HepG2 (cell line): ENCODE measurements at regions not wholly inside any gene's neighbourhood (a gene's known extent, or its start where the extent isn't known, plus 50 kb on each side); places are given as distances from the start of the nearest gene placed in this dataset.

ENCODE experiments used
- ATAC-seq: fragments of 200-7000 bp; cut with Tn5 transposase; 3 replicates; pipeline ENCODE4 v1.9.1; 2020; ENCODE audit warnings: mild to moderate bottlenecking, moderate library complexity
- BruUV-seq: library from RNA; stranded (reverse); fragments of 400-500 nt; replicated peaks from 2 replicates; lab custom pipeline; 2021; lab: Mats Ljungman, UMichigan
- CTCF ChIA-PET: fragments of 300-600 bp; formaldehyde crosslinking; extraction: SDS; loops from one replicate; lab custom pipeline; 2021; ENCODE audit warnings: low total read pairs, inconsistent platforms, low intra/inter-chr PET ratio; lab: Yijun Ruan, JAX
- POLR2A ChIA-PET: fragments of 350-600 bp; sonication (Branson Sonifier 250); formaldehyde crosslinking; loops from one replicate; lab custom pipeline; 2020; ENCODE audit warnings: antibody characterized with exemption, inconsistent platforms; lab: Yijun Ruan, JAX
- DNase-seq: peaks from one replicate; pipeline ENCODE4 v3.0.0-alpha.2; 2015; ENCODE audit warnings: low spot score
- FAIRE-seq: peaks from 3 replicates; lab custom pipeline; 2011; peaks lifted over from hg19 to GRCh38; lab: Jason Lieb, UNC
- H2AFZ ChIP-seq: one replicate; pipeline ENCODE4 v1.6.1; 2011; ENCODE audit warnings: low read length, inconsistent platforms
- H3K27ac ChIP-seq: fragments of 300-600 bp; 3 replicates; pipeline ENCODE4 v1.8.0; 2011; ENCODE audit warnings: mixed run types, mild to moderate bottlenecking, mixed read lengths, low read length, inconsistent platforms; ENCODE audit not compliant: insufficient read depth; ENCODE audit errors: extremely low read length
- H3K27me3 ChIP-seq, 2 experiments: fragments of 200-600 bp in 1 of 2; 2 replicates in 1 of 2; 3 replicates in 1 of 2; pipeline versions ENCODE4 v1.6.0 to v1.8.0; 2011; ENCODE audit warnings: low read length in 2 of 2, mild to moderate bottlenecking in 2 of 2, moderate library complexity in 2 of 2, inconsistent platforms in 1 of 2; ENCODE audit not compliant: insufficient read depth in 2 of 2, control insufficient read depth in 1 of 2
- H3K36me3 ChIP-seq, 2 experiments: fragments of 200-600 bp in 1 of 2; replicated peaks in 1 of 2; 2 replicates in 1 of 2; 3 replicates in 1 of 2; pipeline versions ENCODE4 v1.5.1 to v1.8.0; 2011; ENCODE audit warnings: low read length in 2 of 2, inconsistent platforms in 1 of 2; ENCODE audit not compliant: insufficient read depth in 2 of 2, control insufficient read depth in 1 of 2
- H3K4me1 ChIP-seq: 2 replicates; pipeline ENCODE4 v1.5.1; 2012; ENCODE audit warnings: low read length, inconsistent platforms; ENCODE audit not compliant: insufficient read depth
- H3K4me2 ChIP-seq: 2 replicates; pipeline ENCODE4 v1.6.0; 2011; ENCODE audit warnings: low read depth, low read length, inconsistent platforms
- H3K4me3 ChIP-seq, 3 experiments: fragments of 200-600 bp in 1 of 3; sonication (generic), shearing (Covaris generic) in 1 of 3; replicated peaks in 1 of 3; 2 replicates each; pipeline ENCODE4 v1.5.1; 2011 to 2016; ENCODE audit warnings: low read length in 3 of 3, inconsistent platforms in 2 of 3, low read depth in 2 of 3, mild to moderate bottlenecking in 2 of 3, control low read depth in 1 of 3, mixed read lengths in 1 of 3; ENCODE audit not compliant: insufficient read depth in 1 of 3
- H3K79me2 ChIP-seq: one replicate; pipeline ENCODE4 v1.6.1; 2011; ENCODE audit warnings: low read length, inconsistent platforms; ENCODE audit not compliant: insufficient read depth
- H3K9ac ChIP-seq: 2 replicates; pipeline ENCODE4 v1.6.0; 2011; ENCODE audit warnings: mild to moderate bottlenecking, low read depth, low read length, inconsistent platforms; ENCODE audit not compliant: insufficient read depth
- H3K9me3 ChIP-seq: 2 replicates; pipeline ENCODE4 v1.5.1; 2012; ENCODE audit warnings: mild to moderate bottlenecking, low read length
- H4K20me1 ChIP-seq: 2 replicates; pipeline ENCODE4 v1.6.0; 2011; ENCODE audit warnings: inconsistent platforms, mild to moderate bottlenecking, low read length, moderate library complexity; ENCODE audit not compliant: insufficient read depth
- CENPT ChIP-seq: sonication (generic); formaldehyde crosslinking; IDR thresholded peaks from 2 replicates; pipeline ENCODE4 v1.8.0; 2022; ENCODE audit warnings: low read depth, mild to moderate bottlenecking, moderate library complexity, missing genetic modification reagents
- TEAD2 ChIP-seq: sonication (generic); formaldehyde crosslinking; IDR thresholded peaks from 2 replicates; pipeline ENCODE4 v1.9.0; 2021; ENCODE audit warnings: missing genetic modification reagents
- WIZ ChIP-seq: sonication (generic); formaldehyde crosslinking; IDR thresholded peaks from 2 replicates; pipeline ENCODE4 v1.5.1; 2020; ENCODE audit warnings: mild to moderate bottlenecking, missing genetic modification reagents
- ZNF383 ChIP-seq: sonication (generic); formaldehyde crosslinking; IDR thresholded peaks from 2 replicates; pipeline ENCODE4 v1.4.0; 2020; ENCODE audit warnings: missing genetic modification reagents, mild to moderate bottlenecking, borderline replicate concordance
- ZNF652 ChIP-seq: IDR thresholded peaks from 2 replicates; pipeline ENCODE4 v1.6.1; 2016; ENCODE audit warnings: low read depth, borderline replicate concordance
- WGBS: methylation state at CpG from one replicate; pipeline ENCODE4 v1.1.6; 2017; ENCODE audit warnings: low lambda C conversion rate; 5-methylcytosine and 5-hydroxymethylcytosine counted together
- in situ Hi-C: cut with HindIII; loops from 2 replicates; pipeline ENCODE4 v1.10.0; 2017; ENCODE audit warnings: low pct_unique_long_range_greater_than_20kb; ENCODE audit not compliant: extremely low pct_ligation_motif_present
- intact Hi-C: fragments of 100-400 bp; cut with micrococcal nuclease; formaldehyde crosslinking; loops from one replicate; pipeline ENCODE4 v1.10.0; 2022; ENCODE audit not compliant: unreplicated experiment
- TF ChIP-seq, protein P1 (sequence below), 2 experiments: fragments of 450-650 bp in 1 of 2; sonication (generic) in 1 of 2; formaldehyde crosslinking in 1 of 2; IDR thresholded peaks; 2 replicates each; pipeline versions ENCODE4 v1.6.1 to v1.8.0; 2016 to 2022; ENCODE audit warnings: antibody characterized with exemption in 1 of 2, mild to moderate bottlenecking in 1 of 2, missing genetic modification reagents in 1 of 2

DNA sequence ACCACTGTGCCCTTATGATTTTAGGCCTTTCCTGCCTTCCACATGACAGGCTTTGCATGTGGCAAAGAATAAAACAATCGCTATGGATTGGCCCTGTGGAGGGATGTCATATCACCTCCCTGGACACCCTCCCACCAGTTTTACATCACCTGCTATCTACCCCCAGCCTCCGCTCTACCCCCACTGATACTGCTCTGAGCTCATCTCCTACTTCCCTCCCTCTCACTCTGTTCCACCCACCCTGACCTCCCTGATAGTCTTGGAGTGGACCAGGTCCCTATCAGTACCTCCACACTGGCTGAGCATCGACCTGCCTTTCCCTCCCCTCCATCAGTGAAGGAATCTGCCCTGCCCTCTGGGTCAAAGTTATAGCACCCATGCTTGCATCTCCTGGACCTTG lies 91.8 kb upstream of the FOXN3 start (continued):
- no peak for TF ChIP-seq TEAD2 (CRISPR knock-in tag)
- no peak for TF ChIP-seq ZNF383 (CRISPR knock-in tag)
- no peak for TF ChIP-seq ZNF652 (CRISPR knock-in tag)
- no peak for TF ChIP-seq CENPT
- TF ChIP-seq, all 625 proteins: peak for 0

- Histone ChIP-seq H3K9me3 (no peaks in the 10 kb centered on the region), H3K9ac (no peak overlapping the region), H2AFZ (no peak overlapping the region), H4K20me1 (no peaks in the 10 kb centered on the region), H3K4me2 (peak overlapping the region; percentile 38; the same call in 1 of the 2 replicates), H3K79me2 (no peaks in the 10 kb centered on the region), H3K4me3 (no peak overlapping the region), H3K27me3 (no peaks in the 10 kb centered on the region), H3K4me1 (peaks cover 26% of the 10 kb centered on the region), H3K27ac (no peak overlapping the region), H3K36me3 (no peaks in the 10 kb centered on the region)
- FAIRE-seq: no peak
- ATAC-seq: peak; percentile 54
- ChIA-PET POLR2A (interaction anchor here (0.7 to 1.2 kb wide), 2 partner anchors 9 to 403 kb away, joined by 3 to 4 read pairs; no protein-coding TSS in a partner anchor), CTCF (no interaction called here)
- TF ChIP-seq WIZ (CRISPR knock-in tag): no peak
- BruUV-seq: no TSS peak
- DNase-seq: no peak
- intact Hi-C loops: no loop called here
- in situ Hi-C loops: no loop called here
- WGBS: 72% methylated on average over 7 of the region's 7 CpGs
Measured at GRCh38 chr14:89507926-89508460, 91.0 kb upstream of the FOXN3 start.

GRCh38 chr14:89507521-89507920 lies 90.5 kb upstream of the FOXN3 start:
- H3K9ac ChIP-seq: no peak overlapping the region
- H3K79me2 ChIP-seq: no peaks in the 10 kb centered on the region
- H2AFZ ChIP-seq: no peak overlapping the region
- in situ Hi-C loops (no loop called here), intact Hi-C loops (no loop called here)
- FAIRE-seq: no peak
- peaks cover 26% of the 10 kb centered on the region for H3K4me1 ChIP-seq
- H3K4me2 ChIP-seq: peak overlapping the region; percentile 38
- peak overlapping the region; percentile 34 for H3K27ac ChIP-seq
- no TSS peak for BruUV-seq
- ATAC-seq: peak; percentile 38
- CTCF ChIA-PET: no interaction called here
- 84% methylated on average over 1 of the region's 1 CpG for WGBS
- H3K4me3 ChIP-seq: no peak overlapping the region
- H4K20me1 ChIP-seq: no peaks in the 10 kb centered on the region
- H3K9me3 ChIP-seq: no peaks in the 10 kb centered on the region
- POLR2A ChIA-PET: interaction anchor here (0.7 to 1.2 kb wide), 2 partner anchors 9 to 403 kb away, joined by 3 to 4 read pairs; no protein-coding TSS in a partner anchor
- no peaks in the 10 kb centered on the region for H3K27me3 ChIP-seq
- H3K36me3 ChIP-seq: no peaks in the 10 kb centered on the region
- peak; percentile 32 for DNase-seq
- TF ChIP-seq, protein P1, sequence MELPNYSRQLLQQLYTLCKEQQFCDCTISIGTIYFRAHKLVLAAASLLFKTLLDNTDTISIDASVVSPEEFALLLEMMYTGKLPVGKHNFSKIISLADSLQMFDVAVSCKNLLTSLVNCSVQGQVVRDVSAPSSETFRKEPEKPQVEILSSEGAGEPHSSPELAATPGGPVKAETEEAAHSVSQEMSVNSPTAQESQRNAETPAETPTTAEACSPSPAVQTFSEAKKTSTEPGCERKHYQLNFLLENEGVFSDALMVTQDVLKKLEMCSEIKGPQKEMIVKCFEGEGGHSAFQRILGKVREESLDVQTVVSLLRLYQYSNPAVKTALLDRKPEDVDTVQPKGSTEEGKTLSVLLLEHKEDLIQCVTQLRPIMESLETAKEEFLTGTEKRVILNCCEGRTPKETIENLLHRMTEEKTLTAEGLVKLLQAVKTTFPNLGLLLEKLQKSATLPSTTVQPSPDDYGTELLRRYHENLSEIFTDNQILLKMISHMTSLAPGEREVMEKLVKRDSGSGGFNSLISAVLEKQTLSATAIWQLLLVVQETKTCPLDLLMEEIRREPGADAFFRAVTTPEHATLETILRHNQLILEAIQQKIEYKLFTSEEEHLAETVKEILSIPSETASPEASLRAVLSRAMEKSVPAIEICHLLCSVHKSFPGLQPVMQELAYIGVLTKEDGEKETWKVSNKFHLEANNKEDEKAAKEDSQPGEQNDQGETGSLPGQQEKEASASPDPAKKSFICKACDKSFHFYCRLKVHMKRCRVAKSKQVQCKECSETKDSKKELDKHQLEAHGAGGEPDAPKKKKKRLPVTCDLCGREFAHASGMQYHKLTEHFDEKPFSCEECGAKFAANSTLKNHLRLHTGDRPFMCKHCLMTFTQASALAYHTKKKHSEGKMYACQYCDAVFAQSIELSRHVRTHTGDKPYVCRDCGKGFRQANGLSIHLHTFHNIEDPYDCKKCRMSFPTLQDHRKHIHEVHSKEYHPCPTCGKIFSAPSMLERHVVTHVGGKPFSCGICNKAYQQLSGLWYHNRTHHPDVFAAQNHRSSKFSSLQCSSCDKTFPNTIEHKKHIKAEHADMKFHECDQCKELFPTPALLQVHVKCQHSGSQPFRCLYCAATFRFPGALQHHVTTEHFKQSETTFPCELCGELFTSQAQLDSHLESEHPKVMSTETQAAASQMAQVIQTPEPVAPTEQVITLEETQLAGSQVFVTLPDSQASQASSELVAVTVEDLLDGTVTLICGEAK (IDR thresholded peaks at IDR 0.05): peak; percentile 14; the same call in 1 of the 2 replicates
- TF ChIP-seq, protein P1 (CRISPR knock-in tag; IDR thresholded peaks at IDR 0.05): no peak
